Ascending aorta (tissue), 2 donors: ENCODE measurements at regions not wholly inside any gene's neighbourhood (a gene's known extent, or its start where the extent isn't known, plus 50 kb on each side); places are given as distances from the start of the nearest gene placed in this dataset.

ENCODE experiments used
- DNase-seq, 2 donors: peaks; one replicate each; pipeline ENCODE4 v3.0.0-alpha.2; 2019; ENCODE audit warnings: low spot score in 2 of 2
- H3K27ac ChIP-seq, 2 donors: fragments of 200-600 bp; sonication (generic); one replicate each; pipeline ENCODE4 v1.5.1; 2016 to 2017; ENCODE audit warnings: mild to moderate bottlenecking in 1 of 2
- H3K27me3 ChIP-seq: fragments of 200-600 bp; sonication (generic); one replicate; pipeline ENCODE4 v1.5.1; 2017
- H3K36me3 ChIP-seq, 2 donors: fragments of 200-600 bp; sonication (generic); one replicate each; pipeline ENCODE4 v1.5.1; 2016
- H3K4me1 ChIP-seq, 2 donors: fragments of 200-600 bp; sonication (generic); one replicate each; pipeline ENCODE4 v1.5.1; 2016 to 2017; ENCODE audit warnings: mild to moderate bottlenecking in 1 of 2
- H3K4me3 ChIP-seq, 2 donors: fragments of 200-600 bp; sonication (generic); one replicate each; pipeline ENCODE4 v1.5.1; 2016 to 2017; ENCODE audit warnings: mild to moderate bottlenecking in 1 of 2
- H3K9me3 ChIP-seq, 2 donors: fragments of 200-600 bp; sonication (generic); one replicate each; pipeline ENCODE4 v1.5.1; 2016
- intact Hi-C: fragments of 100-400 bp; cut with DNase I; formaldehyde crosslinking; loops from one replicate; pipeline ENCODE4 v1.15.1; 2023
- TF ChIP-seq, protein P1 (sequence below), 3 experiments: fragments of 200-600 bp in 2 of 3; fragments of 450-650 bp in 1 of 3; sonication (generic) in 2 of 3; IDR thresholded peaks; one replicate each; pipeline ENCODE4 v1.5.1; 2016 to 2019; ENCODE audit warnings: antibody characterized with exemption in 3 of 3, mild to moderate bottlenecking in 1 of 3, moderate library complexity in 1 of 3

DNA sequence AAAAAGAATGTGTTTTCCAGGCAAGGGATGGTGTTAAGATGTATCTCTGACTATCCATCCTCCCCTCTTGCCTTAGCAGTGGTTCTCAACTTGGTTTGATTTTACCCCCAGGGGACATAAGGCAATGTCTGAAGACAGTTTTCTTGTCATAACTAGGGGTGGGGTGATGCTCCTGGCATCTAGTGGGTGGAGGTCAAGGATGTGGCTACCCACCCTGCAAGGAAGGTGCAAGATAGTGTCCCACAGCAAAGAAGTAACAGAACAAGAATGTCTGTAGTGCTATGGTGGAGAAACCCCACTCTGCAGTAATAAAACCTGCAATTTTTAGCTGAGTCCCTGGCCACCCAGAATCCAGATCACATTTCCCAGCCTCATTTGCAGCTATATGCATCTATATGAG, 81.2 kb upstream of the TBL1X start:
- Histone ChIP-seq H3K9me3 (peaks cover 0 to 4% of the 10 kb centered on the region in 2 donors), H3K27ac (no peak overlapping the region), H3K4me1 (no peaks in the 10 kb centered on the region), H3K36me3 (no peaks in the 10 kb centered on the region), H3K27me3 (no peaks in the 10 kb centered on the region), H3K4me3 (no peak overlapping the region)
- DNase-seq, result no peak
- intact Hi-C loops, result no loop called here
- TF ChIP-seq, protein P1, sequence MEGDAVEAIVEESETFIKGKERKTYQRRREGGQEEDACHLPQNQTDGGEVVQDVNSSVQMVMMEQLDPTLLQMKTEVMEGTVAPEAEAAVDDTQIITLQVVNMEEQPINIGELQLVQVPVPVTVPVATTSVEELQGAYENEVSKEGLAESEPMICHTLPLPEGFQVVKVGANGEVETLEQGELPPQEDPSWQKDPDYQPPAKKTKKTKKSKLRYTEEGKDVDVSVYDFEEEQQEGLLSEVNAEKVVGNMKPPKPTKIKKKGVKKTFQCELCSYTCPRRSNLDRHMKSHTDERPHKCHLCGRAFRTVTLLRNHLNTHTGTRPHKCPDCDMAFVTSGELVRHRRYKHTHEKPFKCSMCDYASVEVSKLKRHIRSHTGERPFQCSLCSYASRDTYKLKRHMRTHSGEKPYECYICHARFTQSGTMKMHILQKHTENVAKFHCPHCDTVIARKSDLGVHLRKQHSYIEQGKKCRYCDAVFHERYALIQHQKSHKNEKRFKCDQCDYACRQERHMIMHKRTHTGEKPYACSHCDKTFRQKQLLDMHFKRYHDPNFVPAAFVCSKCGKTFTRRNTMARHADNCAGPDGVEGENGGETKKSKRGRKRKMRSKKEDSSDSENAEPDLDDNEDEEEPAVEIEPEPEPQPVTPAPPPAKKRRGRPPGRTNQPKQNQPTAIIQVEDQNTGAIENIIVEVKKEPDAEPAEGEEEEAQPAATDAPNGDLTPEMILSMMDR (IDR thresholded peaks at IDR 0.05), result no peak

- DNase-seq, result no peak
- Histone ChIP-seq H3K4me3 (no peak overlapping the region), H3K4me1 (no peaks in the 10 kb centered on the region), H3K27ac (no peak overlapping the region), H3K27me3 (no peaks in the 10 kb centered on the region), H3K36me3 (no peaks in the 10 kb centered on the region), H3K9me3 (peaks cover 0 to 4% of the 10 kb centered on the region in 2 donors)
- intact Hi-C loops, result no loop called here
- TF ChIP-seq, protein P1 (IDR thresholded peaks at IDR 0.05), result no peak
These were observed 76.4 kb upstream of the TBL1X start for GRCh38 chrX:9388450-9388849.

- Histone ChIP-seq H3K36me3 (no peaks in the 10 kb centered on the region), H3K4me1 (no peaks in the 10 kb centered on the region), H3K4me3 (no peak overlapping the region), H3K27me3 (no peaks in the 10 kb centered on the region), H3K27ac (no peak overlapping the region), H3K9me3 (peaks cover 0 to 4% of the 10 kb centered on the region in 2 donors)
- TF ChIP-seq, protein P1 (IDR thresholded peaks at IDR 0.05), result no peak
- DNase-seq, result no peak
- intact Hi-C loops, result no loop called here
These were observed 74.7 kb upstream of the TBL1X start for GRCh38 chrX:9390121-9390520.

GRCh38 chrX:9390693-9391368, 74.0 kb upstream of the TBL1X start:
- Histone ChIP-seq H3K4me3 (no peak overlapping the region), H3K9me3 (peaks cover 0 to 4% of the 10 kb centered on the region in 2 donors), H3K36me3 (no peaks in the 10 kb centered on the region), H3K27me3 (no peaks in the 10 kb centered on the region), H3K4me1 (no peaks in the 10 kb centered on the region), H3K27ac (no peak overlapping the region)
- intact Hi-C loops, result no loop called here
- DNase-seq, result no peak
- TF ChIP-seq, protein P1 (IDR thresholded peaks at IDR 0.05), result no peak

DNA sequence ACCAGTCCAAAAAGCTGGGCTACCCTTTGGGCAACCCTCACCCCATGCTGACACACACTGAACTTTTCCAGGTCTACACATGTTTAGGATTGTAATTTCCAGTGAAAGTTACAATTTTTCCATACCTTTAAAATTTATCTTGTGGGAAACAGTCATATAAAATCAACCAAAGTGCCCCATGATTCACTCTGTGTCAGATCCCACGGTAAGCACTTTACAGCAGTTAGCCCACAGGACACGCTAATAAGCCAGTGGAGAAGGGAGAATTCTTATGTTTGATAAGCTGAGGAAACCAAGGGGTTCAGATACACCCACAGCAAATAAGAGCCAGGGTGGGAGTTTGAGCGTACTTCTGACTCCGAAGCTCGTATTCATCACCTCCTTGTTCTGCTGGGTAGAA, 72.4 kb upstream of the TBL1X start:
- Histone ChIP-seq H3K4me3 (no peak overlapping the region), H3K27ac (no peak overlapping the region), H3K36me3 (no peaks in the 10 kb centered on the region), H3K4me1 (no peaks in the 10 kb centered on the region), H3K9me3 (peaks cover 0 to 4% of the 10 kb centered on the region in 2 donors), H3K27me3 (no peaks in the 10 kb centered on the region)
- TF ChIP-seq, protein P1 (IDR thresholded peaks at IDR 0.05), result no peak
- no peak for DNase-seq
- intact Hi-C loops, result no loop called here

DNA sequence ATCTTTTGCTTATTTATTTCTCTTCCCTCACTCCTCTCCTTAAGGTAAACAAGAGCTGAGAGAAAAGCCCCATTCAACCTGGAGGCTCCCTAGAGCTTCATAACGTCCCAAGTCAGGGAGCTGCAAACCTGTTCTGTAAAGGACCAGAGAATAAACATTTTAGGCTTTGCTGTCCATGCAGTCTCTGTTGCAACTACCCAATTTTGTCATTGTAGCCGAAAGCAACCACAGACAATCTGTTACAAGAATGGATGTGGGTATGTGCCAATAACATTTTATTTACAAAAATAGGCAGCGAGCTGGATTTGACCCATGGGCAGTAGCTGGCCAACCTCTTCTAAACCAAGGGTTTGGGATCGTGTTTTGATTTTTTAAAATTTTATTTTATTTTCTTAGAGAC, 71.3 kb upstream of the TBL1X start:
- no peaks in the 10 kb centered on the region for H3K36me3 ChIP-seq
- H3K4me3 ChIP-seq, result no peak overlapping the region
- no peaks in the 10 kb centered on the region for H3K4me1 ChIP-seq
- H3K27ac ChIP-seq, result no peak overlapping the region
- H3K27me3 ChIP-seq, result no peaks in the 10 kb centered on the region
- intact Hi-C loops, result no loop called here
- TF ChIP-seq, protein P1 (IDR thresholded peaks at IDR 0.05), result no peak
- no peaks in the 10 kb centered on the region for H3K9me3 ChIP-seq
- no peak for DNase-seq
